ENCODE measurements at regions not wholly inside any gene's neighbourhood (a gene's known extent, or its start where the extent isn't known, plus 50 kb on each side); places are given as distances from the start of the nearest gene placed in this dataset.
"Not testable (repeated sequence)": the region's sequence is repeated elsewhere in the genome, so short reads cannot be mapped to it uniquely, and the experiment has no call there.

DNA sequence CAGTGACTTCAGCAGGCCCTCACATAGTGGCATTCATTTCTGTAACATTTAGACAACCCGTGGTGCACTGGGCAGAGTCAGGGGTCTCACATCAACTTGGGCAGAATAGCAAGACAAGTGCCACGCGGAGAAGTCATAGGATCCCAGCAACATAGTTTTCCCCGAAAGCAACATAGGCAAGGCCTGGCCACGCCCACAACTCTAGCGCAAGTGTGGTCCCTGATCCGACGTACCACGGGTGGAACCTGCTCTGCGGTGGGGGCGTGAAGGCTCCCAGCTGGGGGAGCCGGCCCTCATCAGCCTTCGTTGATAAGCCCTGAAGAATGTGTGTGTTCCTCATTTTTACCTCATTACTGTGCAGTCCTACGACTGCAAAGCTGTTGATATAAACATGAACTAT is 261.2 kb downstream of the EIPR1 start:
- DNase-seq (ENCODE audit: extremely low read depth, low read depth), result no peak

DNA sequence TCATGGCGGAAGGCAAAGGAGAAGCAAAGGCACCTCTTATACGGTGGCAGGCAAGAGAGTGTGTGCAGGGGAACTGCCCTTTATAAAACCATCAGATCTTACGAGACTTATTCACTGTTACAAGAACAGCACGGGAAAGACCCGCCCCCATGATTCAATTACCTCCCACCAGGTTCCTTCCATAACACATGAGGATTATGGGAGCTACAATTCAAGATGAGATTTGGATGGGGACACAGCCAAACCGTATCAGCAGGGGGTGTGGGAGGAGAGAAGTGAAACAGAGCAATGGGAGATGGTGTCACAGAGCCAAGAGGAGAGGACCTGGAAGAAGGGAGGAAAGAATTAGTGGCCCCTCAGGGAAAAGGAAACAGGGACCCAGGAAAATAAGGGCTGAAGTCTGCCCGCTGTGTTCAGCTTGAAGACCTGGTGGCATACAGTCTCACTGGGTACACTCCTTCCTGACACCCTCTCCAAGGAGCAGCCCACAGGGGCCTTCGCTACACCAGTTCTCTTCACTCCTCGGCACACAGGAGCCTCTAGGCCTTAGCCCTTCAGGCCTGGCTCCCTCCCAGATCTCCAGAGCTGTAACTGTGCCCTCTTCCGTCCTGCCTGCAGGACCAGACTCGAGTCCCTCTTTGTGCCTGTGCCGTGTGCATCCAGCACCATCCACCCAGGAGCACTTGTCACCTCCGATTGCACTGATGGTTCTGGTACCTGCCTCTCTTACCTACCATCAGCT is 262.1 kb downstream of the EIPR1 start:
- no peak for DNase-seq (ENCODE audit: extremely low read depth, low read depth)

DNA sequence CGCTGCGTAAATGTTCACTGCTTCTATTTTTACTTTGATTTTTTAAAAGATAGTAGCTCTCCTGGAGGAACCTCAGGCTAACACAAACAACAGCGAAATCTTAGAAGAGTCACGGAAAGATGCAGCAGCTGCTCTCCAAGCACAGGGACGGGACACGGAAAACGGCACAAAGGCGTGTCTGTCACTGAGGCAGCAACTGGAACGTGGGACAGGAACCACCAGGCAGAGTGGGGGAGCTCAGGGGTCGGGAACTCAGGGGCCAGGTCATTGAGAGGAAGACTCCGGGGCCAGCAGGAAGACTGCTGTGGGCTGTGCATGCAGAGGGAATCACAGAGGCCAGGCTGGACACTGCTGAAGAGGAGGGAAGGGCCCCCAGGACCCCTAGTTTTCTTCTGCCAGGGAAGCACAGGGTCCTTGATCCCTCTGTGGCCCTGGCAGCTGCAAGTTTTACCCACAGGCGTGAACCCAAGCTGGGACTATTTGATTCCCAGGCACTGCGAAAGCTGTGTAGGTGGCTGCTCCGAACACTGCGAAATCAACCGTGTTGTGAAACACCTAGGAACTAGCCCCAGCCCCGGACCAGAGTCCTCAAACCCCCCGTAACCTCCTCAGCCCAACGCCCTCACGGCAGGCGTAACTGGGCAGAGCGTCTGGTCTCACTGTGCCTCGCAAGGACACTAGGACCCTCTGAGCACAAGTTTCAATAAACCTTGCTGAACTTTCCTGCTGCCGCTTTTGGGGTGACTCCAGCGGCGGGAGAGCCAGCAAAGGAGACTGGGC is 263.0 kb downstream of the EIPR1 start:
- no peak for DNase-seq (ENCODE audit: extremely low read depth, low read depth)

DNA sequence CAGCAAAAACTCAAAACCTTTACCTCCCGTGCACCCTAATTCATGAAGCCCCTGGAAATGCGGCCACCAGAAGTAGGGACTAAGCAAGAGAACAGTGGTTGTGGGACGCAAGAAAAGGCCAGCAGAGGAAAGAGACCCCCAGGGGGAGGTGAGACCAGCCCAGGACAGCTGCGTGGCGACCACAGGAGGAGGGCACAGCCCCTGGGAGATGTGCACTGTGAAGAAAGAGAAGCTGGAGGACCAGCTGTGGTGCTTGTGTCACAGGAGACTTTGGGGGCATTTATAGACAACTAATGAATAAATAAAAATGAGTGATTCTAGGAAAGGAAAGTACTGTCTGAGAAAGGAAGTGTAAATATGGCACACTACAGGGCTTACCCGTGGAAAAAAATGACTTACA is 263.8 kb downstream of the EIPR1 start:
- DNase-seq (ENCODE audit: extremely low read depth, low read depth), result no peak

DNA sequence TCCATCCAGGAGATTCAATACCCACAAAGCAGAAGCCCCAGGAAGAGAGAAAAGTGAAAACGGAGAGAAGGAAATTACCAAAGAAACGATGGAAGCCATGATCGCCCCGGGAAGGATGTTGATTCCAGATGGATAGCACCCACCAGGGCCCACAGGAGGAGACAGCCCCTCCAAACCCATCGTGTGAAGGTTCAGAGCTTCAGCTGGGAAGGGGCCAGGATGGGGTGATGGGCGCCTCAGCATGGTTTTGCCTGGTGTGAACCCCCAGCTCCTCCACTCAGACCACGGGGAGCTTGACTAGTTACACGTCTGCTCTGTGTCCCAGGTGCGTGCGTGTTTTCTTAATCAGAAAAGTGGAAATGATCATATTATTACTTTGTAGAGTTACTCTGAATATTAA is 264.5 kb downstream of the EIPR1 start:
- no peak for DNase-seq (ENCODE audit: extremely low read depth, low read depth)

DNA sequence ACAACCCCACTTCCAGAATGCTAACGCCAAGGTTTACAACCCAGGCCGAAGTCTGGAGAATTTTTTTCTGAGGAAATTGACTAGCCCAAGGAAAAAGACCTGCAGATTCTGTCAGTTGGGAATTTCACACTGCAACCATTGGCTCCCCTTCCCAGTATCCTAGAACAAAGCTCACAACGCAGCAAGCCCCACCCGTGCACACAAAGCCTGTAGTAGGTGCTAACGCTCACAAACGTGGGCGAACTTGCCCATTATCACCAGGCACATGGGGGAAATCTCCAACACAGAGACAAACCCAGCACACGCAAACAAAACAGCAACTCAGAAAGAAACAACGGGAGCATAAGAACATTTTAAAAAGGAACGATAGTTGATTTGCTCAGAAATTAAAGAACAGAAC is 265.1 kb downstream of the EIPR1 start:
- no peak for DNase-seq (ENCODE audit: extremely low read depth, low read depth)

DNA sequence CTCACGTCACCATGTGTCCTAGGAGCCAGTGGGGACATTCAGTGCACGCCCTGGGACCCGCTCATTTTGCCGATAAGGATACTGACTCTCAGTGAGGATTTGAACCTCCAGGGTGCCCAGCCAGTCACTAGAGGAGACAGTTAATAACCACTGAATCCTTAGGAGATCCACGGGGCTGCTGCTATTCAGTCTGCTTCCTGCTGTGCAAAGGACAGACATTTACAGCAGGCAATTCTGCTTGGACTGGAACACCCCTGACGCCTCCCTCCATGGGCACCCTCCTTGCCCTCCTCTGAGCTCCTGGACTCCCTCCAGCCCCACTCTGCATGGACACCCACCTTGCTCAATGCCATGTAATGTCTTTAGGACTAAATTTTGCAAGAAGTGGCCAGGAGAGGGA is 265.5 kb downstream of the EIPR1 start:
- DNase-seq (ENCODE audit: extremely low read depth, low read depth), result no peak

DNA sequence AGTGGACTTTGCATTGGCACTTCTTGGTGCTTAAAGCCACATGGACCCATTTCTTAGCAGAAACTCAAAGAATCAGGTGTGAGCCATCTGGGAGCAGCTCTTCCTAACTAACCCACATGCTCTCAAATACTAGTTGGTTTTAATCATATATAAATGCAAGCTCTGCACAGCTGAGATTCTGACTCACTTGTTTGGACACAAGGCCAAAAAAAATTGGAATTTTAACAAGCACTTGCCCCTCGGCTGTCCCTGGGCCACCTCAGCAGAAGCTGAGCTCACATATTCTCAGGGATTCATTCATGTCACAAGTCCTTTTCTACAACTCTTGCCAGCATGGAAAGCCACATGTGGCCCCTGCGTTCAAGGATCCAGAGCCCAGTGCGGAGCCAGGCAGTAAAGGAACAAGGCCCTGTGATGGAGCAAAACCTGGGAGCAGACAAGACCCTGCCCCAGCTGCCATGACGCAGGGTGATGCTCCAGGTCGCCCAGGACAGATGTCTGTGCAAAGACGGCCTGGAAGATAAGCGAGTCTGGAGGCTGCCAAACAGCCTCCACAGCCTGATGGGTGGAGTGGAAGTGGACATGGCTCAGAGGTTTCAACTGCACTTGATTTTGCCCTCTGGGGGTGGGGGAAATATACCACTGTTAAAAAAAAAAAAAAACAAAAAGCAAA is 266.5 kb downstream of the EIPR1 start:
- no peak for DNase-seq (ENCODE audit: extremely low read depth, low read depth)

DNA sequence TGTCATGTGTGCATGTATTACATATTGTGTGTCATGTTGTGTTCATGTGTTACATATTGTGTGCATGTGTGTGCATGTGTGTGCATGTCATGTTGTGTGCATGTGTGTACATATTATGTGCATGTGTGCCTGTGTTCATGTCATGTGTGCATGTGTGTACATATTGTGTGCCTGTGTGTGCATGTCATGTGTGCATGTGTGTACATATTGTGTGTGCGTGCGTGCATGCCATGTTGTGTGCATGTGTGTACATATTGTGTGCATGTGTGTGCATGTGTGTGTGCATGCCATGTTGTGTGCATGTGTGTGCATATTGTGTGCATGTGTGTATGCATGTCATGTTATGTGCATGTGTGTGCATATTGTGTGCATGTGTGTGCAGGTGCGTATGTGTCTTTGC is 267.1 kb downstream of the EIPR1 start:
- no peak for DNase-seq (ENCODE audit: extremely low read depth, low read depth)

DNA sequence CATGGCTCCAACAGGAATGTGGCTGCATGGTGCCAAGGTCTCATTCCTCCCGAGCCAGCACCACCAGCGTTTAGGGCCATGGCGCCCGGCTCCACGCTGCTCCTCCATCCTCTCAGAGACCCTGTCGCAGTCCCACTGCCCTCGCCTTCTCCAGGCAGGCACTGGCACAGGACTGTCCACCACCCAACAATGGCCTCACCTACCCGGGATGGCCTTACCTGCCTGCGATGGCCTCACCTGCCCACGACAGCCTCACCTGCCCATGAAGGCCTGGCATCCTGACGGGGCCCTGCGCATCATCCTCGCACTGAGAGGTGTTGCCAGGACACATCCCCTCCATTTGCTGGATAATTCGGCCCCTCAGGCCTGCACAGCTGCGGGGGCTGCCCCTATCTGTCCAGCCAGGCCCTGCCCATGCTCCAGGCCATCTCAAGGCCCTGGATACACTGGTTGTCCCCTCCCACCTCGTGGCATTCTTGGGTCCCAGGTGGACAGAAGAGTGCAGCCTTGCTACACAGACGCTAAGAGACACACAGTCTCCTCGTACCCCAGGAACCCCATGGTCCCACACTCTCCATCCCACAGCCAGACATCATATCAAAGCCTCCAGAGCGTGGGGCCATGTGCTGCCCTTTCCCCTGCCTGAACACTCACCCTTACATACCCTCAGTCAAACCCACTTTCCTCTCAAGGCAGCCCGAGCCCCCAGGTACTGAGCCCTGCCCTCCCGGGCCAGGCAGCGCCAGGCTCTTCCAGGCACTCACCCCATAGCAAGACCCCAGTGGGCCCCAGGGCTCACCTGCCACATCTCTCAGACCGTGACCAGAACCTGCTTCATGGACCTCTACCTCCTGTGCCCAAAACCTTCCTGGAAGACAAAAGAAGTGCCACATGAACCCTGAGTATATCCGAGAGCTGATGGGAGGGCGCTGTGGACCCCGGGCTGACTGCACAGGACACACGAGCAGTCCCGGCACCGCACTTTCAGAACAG is 268.6 kb downstream of the EIPR1 start:
- no peak for DNase-seq (ENCODE audit: extremely low read depth, low read depth)

DNA sequence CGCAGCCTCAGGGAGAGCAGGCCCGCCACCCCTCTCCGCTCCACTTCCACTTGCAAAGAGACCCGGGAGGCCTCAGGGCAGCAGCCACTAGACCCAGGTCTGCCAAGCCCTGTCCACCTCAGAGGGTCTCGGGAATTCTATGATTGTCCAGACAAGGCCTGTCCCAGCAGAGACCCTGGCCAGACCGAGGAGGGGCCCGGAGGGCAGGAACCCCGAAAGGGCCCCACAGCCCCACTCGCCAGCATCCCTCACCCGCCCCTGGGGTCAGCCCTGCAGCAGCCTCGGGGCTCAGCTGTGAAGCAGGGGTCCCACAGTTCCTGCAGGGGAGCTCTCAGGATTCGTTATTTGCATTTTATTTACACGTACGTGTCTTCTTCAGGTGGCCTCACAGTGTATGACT is 269.5 kb downstream of the EIPR1 start:
- no peak for DNase-seq (ENCODE audit: extremely low read depth, low read depth)

DNA sequence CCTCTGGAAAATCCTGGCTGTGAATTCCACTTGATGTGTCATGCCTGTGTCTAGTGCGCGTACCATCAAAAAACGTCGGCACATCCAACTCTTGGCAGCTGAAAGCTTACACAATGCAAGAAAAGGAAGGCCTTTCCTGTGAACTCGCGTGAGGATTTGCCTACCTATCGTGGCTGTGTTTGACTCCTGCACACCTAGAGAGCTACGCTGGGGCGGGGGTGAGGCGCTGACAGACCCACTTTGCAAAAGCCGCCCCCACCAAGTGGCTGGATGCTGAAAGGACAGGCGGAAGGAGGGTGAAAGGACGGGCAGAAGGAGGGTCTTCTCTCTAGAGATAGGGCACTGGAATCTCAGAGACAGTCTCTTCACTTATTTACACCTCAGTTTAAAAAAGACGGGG is 270.1 kb downstream of the EIPR1 start:
- DNase-seq (ENCODE audit: extremely low read depth, low read depth), result no peak

DNA sequence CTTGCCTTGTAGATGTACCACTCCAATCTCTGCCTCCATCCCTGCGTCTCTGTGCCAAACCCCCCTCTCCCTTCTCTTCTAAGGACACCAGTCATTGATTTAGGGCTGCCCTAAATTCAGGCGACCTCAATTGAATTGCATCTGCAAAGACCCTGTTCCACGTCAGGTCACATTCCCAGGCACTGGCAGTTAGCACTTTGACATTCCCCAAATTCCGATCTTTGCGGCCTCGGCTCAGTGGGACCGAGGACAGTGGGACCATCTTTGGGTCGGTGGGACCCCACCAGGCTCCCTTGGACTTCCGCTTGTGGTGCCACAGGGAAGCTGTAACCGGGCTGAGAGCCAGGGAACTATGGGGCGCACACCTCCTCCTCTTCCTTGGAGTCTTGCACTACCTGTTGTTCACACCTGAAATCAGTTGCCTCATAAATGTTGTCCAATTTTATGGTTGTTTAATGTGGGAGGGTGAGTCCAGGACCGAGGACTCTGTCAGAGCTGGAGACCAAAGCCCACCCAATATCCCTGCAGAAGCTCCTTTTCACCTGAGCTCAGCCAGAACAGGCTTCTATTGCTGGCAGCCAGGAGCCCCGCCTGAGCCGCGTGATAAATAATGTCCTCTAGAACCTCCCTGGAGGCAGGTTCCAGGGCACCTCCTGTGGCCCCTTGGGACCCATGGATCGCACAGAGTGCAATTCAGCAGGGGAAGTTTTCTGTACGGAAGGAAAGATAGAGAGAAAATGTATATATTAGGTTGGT is 271.6 kb downstream of the EIPR1 start:
- no peak for DNase-seq (ENCODE audit: extremely low read depth, low read depth)

DNA sequence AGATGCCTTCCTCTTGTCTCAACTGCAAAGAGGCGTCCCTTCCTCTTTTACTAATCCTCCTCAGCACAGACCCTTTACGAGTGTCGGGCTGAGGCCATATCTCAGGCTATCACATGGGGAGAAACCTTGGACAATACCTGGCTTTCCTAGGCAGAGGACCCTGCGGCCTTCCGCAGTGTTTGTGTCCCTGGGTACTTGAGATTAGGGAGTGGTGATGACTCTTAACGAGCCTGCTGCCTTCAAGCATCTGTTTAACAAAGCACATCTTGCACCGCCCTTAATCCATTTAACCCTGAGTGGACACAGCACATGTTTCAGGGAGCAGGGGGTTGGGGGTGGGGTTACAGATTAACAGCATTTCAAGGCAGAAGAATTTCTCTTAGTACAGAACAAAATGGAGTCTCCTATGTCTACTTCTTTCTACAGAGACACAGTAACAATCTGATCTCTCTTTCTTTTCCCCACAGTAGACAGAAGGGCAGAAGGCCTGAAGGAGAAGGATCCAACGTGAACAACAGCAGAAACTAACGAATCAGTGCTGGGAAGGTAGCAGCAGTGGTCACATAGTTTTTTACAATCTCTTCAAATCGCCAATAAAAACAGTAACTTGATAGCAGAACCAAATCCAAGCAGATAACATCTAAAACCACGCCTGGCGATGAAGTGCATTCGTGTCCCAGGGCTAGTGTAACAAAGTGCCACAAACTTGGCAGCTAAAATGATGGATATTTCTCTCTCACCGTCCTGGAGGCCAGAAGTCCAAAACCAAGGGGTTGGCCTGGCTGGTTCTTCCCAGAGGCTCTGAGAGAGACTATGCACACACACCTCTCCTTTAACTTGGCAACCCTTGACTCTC is 272.4 kb downstream of the EIPR1 start:
- DNase-seq (ENCODE audit: extremely low read depth, low read depth), result not testable (repeated sequence)

DNA sequence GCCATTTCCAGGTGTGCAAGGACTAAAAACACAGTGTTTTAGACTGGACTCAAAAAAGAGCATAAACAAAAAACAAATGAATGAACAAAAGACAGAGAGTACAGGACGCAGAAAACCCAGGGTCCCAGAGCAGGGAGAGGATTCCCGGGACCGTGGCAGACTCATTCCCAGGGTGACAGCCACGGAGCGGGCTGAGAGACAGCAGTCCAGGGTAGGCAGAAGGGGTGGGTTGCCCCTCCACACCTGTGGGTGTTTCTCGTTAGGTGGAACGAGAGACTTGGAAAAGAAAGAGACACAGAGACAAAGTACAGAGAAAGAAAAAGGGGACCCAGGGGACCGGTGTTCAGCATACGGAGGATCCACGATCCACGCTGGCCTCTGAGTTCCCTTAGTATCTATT is 273.4 kb downstream of the EIPR1 start:
- DNase-seq (ENCODE audit: extremely low read depth, low read depth), result no peak

DNA sequence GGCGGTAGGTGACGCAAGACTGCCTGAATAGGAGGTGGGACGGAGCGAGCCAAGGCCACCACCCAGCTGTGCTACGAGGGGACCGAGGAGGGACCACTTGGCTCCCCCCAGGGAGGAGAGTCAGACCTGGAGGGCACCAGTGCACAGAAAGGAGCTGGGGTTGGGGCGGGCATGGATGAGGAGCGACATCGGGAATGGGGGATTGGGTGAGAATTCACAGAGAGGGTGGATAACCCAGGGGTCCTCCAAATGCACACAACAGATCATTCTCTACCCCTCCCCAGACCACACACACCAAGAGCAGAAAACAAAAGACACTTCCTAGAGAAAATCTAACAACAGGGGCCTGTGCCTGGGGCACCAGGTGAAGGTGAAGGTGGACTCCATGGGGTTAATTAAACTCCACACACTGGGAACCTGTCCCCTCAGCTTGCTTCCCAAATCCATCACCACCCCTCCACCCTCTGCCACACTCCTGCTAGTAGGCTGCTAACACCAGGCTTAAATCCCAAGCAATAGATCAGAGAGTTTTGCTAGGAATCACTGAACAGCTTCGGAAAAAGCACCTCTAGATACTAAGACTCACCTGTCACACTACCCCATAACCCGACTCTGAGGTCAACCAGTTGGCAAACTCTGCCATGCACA is 274.6 kb downstream of the EIPR1 start:
- DNase-seq (ENCODE audit: extremely low read depth, low read depth), result no peak

DNA sequence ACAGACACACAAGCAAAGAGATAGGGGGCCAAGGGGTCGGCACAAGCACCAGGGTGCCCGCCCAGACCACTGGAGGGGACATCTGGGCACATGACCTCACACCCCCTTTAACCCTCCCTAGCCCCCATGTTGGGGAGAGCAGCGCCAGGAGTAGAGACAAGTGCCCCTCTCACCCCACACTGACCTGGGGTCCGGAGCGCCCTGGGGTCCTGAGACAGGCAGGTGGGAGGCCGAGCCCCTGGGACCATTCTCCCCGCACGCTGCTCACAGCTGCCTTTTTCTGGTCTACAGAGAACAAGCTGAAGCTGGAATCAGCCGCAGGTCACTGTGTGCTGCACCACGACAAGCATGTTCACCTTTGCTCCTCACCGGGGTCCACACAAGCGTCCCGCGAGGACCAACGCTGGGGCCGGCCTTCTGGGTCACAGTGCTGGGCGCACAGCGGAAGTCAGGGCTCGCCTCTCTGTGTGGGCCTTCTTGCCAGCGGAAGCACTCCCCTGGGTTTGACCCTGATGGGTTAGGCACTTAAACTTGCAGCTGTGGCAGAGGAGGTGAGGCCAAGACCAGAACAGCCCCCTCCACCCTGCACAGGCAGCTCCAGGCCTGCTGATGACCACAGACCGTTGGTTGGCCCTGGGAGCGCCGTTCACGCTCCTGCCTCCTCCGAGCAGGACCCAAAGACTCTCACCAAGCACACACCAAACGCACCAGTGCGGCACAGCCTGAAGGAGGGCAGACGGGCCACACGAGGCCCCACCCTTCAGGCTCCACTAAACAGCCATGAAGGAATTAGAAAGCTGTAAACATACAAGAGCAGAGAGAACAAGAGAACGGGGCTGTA is 275.3 kb downstream of the EIPR1 start:
- DNase-seq (ENCODE audit: extremely low read depth, low read depth), result no peak
